ENCODE measurements at regions not wholly inside any gene's neighbourhood (a gene's known extent, or its start where the extent isn't known, plus 50 kb on each side); places are given as distances from the start of the nearest gene placed in this dataset.

DNA sequence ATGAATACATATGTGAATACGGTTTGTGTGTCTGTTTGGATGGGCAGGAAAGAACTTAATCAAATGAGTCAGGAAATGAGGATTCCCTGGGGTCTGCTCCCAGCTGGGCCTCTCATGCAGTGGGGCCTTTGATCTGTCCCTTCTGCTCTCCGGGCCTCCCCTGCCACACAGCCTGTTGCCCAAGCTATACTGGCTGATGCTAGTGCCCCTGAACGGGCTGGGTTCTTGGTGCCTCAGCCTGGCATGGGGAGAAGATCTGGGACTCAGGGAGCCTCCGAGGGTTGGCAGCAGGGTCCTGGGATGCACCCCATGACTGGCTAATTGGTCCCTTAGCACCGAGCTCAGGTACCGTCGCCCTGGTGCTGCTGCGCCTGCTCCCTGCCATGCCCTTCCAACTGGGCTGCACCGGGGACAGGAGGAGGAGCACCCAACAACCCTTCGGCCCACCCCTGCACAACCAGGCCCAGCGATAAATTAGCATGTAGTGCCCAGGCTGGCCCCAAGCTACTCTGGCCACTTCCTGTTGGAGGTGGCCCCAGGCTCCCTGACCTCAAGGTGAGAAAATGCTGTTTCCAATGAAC lies 59.9 kb upstream of the DUSP5 start:
- no peak overlapping the region for H3K27ac ChIP-seq (ENCODE audit: low read depth in 1 of 2, low read length in 2 of 2)
- H3K27me3 ChIP-seq (ENCODE audit: control insufficient read depth in 1 of 2, insufficient read depth in 2 of 2, low read length in 2 of 2) = no peaks in the 10 kb centered on the region
- no peaks in the 10 kb centered on the region for H3K36me3 ChIP-seq (ENCODE audit: insufficient read depth, low read length)
- Mint-ChIP-seq H3K27ac (no peak overlapping the region), H3K36me3 (ENCODE audit: low read depth) (no peaks in the 10 kb centered on the region), H3K27me3 (no peaks in the 10 kb centered on the region), H3K4me1 (ENCODE audit: low read depth) (peaks cover 7% of the 10 kb centered on the region), H3K9me3 (no peaks in the 10 kb centered on the region), H3K4me3 (no peak overlapping the region)
- peaks cover 0 to 5% of the 10 kb centered on the region in 2 experiments for H3K9me3 ChIP-seq (ENCODE audit: control insufficient read depth in 1 of 2, insufficient read depth in 1 of 2, low read length in 2 of 2)
- no peak overlapping the region for H3K4me3 ChIP-seq (ENCODE audit: low read length)
- CTCF ChIA-PET = no interaction called here
- DNase-seq (peak in 1 of 14 experiments; percentile 20), ATAC-seq (ENCODE audit: poor library complexity) (no peak)
- TF ChIP-seq, protein P1, sequence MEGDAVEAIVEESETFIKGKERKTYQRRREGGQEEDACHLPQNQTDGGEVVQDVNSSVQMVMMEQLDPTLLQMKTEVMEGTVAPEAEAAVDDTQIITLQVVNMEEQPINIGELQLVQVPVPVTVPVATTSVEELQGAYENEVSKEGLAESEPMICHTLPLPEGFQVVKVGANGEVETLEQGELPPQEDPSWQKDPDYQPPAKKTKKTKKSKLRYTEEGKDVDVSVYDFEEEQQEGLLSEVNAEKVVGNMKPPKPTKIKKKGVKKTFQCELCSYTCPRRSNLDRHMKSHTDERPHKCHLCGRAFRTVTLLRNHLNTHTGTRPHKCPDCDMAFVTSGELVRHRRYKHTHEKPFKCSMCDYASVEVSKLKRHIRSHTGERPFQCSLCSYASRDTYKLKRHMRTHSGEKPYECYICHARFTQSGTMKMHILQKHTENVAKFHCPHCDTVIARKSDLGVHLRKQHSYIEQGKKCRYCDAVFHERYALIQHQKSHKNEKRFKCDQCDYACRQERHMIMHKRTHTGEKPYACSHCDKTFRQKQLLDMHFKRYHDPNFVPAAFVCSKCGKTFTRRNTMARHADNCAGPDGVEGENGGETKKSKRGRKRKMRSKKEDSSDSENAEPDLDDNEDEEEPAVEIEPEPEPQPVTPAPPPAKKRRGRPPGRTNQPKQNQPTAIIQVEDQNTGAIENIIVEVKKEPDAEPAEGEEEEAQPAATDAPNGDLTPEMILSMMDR (IDR thresholded peaks at IDR 0.05) = no peak
- H3K4me1 ChIP-seq (ENCODE audit: insufficient read depth, low read length) = peaks cover 8% of the 10 kb centered on the region
- intact Hi-C loops (cut with DNase I, micrococcal nuclease) = no loop called here
- POLR2A ChIA-PET = no interaction called here

DNA sequence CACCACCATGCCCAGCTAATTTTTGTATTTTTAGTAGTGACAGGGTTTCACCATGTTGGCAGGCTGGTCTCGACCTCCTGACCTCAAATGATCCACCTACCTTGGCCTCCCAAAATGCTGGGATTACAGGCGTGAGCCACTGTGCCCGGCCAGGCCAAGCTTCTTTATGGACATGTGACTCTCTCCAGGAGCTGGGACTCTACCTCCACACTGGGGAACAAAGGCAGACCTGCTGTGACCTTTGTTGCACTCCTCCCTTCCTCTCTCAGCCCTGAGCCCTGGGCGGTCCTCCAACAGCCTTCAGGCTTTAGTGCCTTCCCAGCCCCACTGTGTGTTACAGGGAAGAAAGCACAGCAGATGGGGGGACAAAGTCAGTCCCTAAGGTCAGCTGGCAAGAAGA lies 55.0 kb upstream of the DUSP5 start:
- ChIA-PET CTCF (no interaction called here), POLR2A (no interaction called here)
- no peak overlapping the region for H3K4me3 Mint-ChIP-seq
- H3K27ac Mint-ChIP-seq = no peak overlapping the region
- peaks cover 8% of the 10 kb centered on the region for H3K4me1 ChIP-seq (ENCODE audit: insufficient read depth, low read length)
- H3K9me3 Mint-ChIP-seq = no peaks in the 10 kb centered on the region
- TF ChIP-seq, protein P1 (IDR thresholded peaks at IDR 0.05) = no peak
- H3K27me3 Mint-ChIP-seq = no peaks in the 10 kb centered on the region
- no peak for ATAC-seq (ENCODE audit: poor library complexity)
- H3K9me3 ChIP-seq (ENCODE audit: control insufficient read depth in 1 of 2, insufficient read depth in 1 of 2, low read length in 2 of 2) = no peaks in the 10 kb centered on the region
- no peaks in the 10 kb centered on the region for H3K36me3 ChIP-seq (ENCODE audit: insufficient read depth, low read length)
- H3K36me3 Mint-ChIP-seq (ENCODE audit: low read depth) = no peaks in the 10 kb centered on the region
- H3K27ac ChIP-seq (ENCODE audit: low read depth in 1 of 2, low read length in 2 of 2) = no peak overlapping the region
- intact Hi-C loops (cut with DNase I, micrococcal nuclease) = no loop called here
- H3K4me3 ChIP-seq (ENCODE audit: low read length) = no peak overlapping the region
- H3K27me3 ChIP-seq (ENCODE audit: control insufficient read depth in 1 of 2, insufficient read depth in 2 of 2, low read length in 2 of 2) = peaks cover 0 to 3% of the 10 kb centered on the region in 2 experiments
- peak in 1 of 14 experiments; percentile 12 for DNase-seq
- peaks cover 7% of the 10 kb centered on the region for H3K4me1 Mint-ChIP-seq (ENCODE audit: low read depth)

DNA sequence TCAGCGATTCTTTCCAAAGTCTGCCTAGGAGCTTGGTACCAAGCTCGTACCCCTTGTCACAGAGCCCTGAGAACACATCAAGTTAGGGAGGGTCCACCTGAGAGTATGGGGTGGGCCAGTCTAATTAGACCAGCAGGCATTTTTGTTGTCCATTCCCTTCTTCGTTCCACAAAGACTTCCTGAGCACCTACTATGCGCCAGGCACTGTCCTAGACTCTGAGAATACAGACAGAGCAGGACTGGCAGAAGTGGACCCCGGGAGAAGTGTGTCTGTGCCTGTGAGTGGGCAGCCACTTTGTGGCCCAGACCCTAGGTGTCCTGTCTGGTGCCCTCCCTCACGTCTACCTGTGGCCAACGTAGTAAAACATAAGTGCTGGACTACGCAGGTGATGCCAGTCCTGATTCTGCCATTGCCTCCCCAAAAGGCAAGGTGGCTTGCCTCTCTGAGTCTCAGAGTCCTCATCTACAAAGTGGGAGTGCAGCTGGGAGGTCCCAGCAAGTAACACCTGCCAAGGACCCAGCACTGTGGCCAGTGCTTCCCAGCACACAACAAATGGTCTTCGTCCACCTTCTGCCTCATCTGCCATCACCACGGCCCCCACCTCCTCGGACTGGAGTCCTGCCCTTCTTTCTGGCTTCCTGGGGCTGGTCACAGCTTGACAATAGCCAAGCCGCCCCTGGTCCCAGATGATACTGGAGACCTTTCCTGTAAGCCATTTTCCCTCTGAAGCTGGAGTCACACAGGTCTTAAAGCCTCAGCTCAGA lies 54.3 kb upstream of the DUSP5 start:
- intact Hi-C loops (cut with DNase I, micrococcal nuclease) = no loop called here
- H3K9me3 Mint-ChIP-seq = no peaks in the 10 kb centered on the region
- H3K4me3 Mint-ChIP-seq = no peak overlapping the region
- CTCF ChIA-PET = no interaction called here
- Histone ChIP-seq H3K27ac (ENCODE audit: low read depth in 1 of 2, low read length in 2 of 2) (no peak overlapping the region), H3K27me3 (ENCODE audit: control insufficient read depth in 1 of 2, insufficient read depth in 2 of 2, low read length in 2 of 2) (peaks cover 0 to 3% of the 10 kb centered on the region in 2 experiments), H3K36me3 (ENCODE audit: insufficient read depth, low read length) (no peaks in the 10 kb centered on the region), H3K4me3 (ENCODE audit: low read length) (no peak overlapping the region), H3K4me1 (ENCODE audit: insufficient read depth, low read length) (peaks cover 8% of the 10 kb centered on the region), H3K9me3 (ENCODE audit: control insufficient read depth in 1 of 2, insufficient read depth in 1 of 2, low read length in 2 of 2) (no peaks in the 10 kb centered on the region)
- peaks cover 7% of the 10 kb centered on the region for H3K4me1 Mint-ChIP-seq (ENCODE audit: low read depth)
- no peaks in the 10 kb centered on the region for H3K27me3 Mint-ChIP-seq
- no peak for ATAC-seq (ENCODE audit: poor library complexity)
- H3K36me3 Mint-ChIP-seq (ENCODE audit: low read depth) = no peaks in the 10 kb centered on the region
- TF ChIP-seq, protein P1 (IDR thresholded peaks at IDR 0.05) = no peak
- H3K27ac Mint-ChIP-seq = no peak overlapping the region
- peak in 1 of 14 experiments; percentile 19 for DNase-seq
- POLR2A ChIA-PET = no interaction called here
